ENCODE measurements at regions not wholly inside any gene's neighbourhood (a gene's known extent, or its start where the extent isn't known, plus 50 kb on each side); places are given as distances from the start of the nearest gene placed in this dataset.

- DNase-seq = no peak
Observed at GRCh38 chr3:46146548-46146947, 61.6 kb downstream of the CCR1 start.

GRCh38 chr3:46146021-46146420, 62.1 kb downstream of the CCR1 start:
- no peak for DNase-seq

DNA sequence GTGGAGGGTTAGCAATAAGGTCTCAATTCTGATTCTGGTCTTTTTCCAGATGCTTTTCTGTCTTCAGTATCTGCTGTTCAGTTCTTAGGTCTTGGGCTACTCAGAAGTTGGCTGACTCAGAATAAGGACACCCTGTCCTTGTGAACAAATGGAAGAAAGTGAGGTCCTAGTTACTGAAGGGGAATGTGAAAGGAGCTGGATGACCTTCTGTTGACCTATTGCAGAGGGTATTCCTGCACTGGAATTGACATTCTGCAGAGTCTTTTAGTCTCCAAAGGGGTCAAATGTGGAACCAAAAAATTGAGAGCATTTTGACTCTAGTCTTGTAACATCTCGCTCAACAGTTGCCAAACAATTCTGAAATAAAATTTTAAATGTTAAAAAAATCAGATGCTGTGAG, 63.0 kb downstream of the CCR1 start:
- DNase-seq = no peak

DNA sequence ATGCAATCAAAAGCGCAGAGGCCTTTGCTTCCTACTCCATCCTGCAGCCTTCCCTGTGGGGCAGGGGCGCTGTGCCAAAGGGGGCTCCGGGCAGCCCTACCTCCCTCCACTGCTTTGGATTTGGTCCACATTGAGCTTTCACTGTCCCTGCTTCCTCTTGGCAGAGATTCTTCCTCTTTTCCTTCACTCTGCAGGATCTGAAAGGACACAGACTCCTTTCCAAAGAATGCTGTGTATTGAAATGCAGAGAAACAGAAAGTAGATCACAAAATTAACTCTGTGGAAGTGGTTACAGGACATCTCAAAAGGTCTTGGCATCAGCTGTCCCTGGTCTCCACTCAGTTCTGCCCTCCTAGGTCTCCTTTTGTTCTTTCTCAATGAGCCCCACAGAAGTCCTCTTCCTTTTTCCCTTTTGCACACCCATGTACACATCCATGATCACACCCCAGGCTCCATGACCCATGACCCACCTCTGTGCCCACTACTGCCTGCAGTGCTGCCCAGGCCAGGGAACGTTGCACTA, 64.1 kb downstream of the CCR1 start:
- DNase-seq = no peak

DNA sequence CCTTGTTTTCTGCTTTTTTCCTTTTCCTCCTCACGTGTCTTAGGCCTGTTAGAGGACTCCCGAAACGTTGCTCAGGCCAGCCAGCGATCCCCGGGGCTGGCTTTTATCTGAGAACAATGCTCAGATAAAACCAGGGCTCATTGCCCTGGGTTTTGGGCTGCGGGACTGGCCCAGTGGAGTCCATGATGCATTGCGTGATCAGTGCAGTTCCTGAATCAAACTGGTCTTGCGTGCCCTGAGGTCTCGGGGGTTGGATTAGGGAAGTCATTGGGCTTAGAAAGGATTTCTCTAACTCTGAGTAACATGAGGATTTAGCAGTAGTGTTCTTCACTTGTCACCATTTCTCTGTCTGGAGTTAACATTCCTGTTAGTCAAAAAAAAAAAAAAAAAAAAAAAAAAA, 66.3 kb downstream of the CCR1 start:
- DNase-seq = no peak

DNA sequence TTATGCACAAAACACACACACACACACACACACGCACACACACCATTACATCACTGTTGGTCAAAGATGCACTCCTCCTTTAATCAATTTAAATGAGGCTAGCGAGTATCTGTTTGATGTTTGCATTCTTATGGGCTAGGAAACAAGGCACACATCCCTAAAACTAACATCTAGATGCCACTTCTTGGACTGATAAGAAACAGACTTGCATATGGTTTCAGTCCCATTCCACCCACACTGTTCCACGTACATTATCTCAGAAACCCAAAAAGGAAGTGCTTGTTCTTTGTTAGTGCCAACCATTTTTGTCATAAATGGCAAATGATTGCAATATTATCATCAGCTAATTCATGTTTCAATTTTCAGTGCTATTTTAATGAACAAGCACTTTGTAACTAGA, 69.5 kb downstream of the CCR1 start:
- DNase-seq = no peak

- DNase-seq = no peak
Observed at GRCh38 chr3:46135475-46135874, 72.6 kb downstream of the CCR1 start.

DNA sequence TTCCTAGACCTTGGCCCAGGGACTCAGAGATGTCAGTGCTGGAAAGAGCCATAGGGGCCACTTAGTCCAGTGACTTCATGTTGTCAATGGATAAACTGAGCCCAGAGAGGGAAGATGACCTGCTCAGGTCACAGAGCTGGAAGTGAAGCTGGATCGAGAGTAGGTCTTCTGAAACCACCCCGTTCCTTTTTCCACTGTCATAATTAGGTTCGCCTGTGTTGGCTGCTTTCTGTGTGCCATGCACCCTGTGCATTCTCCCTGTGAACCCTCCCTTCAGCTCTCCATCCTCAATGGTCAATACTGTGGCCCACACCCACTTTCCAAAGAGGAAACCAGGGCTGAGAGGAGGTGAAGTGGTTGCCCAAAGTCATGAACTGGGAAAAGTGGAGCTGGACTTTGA, 74.8 kb downstream of the CCR1 start:
- no peak for DNase-seq

GRCh38 chr3:46132565-46132964, 75.5 kb downstream of the CCR1 start:
- no peak for DNase-seq

GRCh38 chr3:46131884-46132450, 76.1 kb downstream of the CCR1 start:
- no peak for DNase-seq

DNA sequence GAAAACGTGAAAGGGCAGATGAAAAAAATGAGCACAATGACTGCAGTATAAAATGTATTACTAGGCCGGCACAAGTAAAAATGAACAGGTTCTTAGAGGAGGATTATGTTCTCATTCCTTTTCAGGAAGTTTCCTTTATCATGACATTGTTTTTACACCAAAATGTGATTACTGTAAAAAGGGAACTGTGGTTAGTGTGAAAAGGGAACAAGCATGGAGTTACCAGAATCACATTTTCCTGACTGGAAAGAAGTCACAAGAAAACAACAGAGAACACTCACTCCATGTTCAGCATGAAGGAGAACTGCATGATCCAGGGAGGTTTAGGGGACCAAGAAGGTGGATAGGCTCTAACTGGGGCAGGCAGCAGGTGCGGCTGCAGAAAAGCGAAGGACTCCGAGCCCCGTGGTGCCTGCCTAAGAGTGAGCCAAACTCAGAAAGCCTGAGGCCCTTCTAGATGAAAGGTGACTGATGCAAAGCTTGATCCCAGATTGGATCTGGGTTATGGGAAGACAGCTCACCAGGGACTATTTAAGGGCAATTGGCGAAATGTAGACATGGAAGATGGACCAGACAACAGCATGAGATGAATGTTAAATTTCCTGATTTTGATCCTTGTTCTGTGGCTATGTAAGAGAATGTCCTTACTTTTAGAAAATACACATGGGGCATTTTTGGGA, 77.3 kb downstream of the CCR1 start:
- DNase-seq = no peak

DNA sequence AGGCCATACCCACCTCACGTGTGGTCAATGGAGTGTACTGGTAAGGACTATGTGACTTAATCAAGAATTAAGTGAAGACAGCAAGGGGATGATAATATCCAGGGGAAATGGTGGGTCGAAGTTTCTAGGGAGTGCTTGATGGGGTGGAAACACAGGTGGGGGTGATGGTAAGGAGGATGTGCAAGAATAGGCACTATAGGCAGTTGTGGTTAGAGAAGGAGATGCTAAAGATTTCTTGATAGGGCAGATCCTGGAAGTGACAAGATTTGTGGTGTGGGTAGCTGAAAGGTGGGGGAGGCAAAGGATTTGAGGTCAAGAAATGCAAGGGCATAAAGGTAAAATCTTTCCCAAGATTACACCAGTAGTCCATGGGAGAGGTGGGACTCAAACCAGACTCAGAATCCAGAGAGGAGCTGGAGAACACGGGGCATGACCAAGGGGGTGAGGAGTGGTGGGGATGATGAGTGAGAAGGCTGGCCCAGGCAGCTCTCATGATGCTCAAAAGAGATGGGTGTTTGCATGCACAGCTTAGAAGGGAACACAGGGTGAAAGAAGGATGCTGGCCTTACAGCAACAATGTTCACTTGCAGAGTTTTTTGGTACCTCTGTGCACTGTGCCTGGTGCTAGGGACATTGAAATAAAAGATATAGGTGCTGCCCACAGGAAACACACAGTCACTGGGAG, 78.4 kb downstream of the CCR1 start:
- no peak for DNase-seq

DNA sequence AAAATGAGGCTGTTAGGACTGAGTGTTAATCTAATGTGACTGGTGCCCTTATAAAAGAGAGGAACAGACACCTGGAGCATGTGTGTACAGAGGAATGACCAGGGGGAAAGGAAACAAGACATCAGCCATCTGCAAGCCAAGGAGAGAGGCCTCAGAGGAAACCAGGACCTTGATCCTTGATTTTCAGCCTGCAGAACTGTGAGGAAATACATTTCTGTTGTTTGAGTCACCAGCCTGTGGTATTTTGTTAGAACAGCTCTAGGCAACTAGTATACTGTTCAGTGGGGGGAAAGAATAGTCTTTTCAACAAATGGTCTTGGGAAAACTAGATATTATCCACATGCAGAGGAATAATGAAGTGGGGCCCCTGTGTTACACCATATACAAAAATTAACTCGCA, 80.6 kb downstream of the CCR1 start:
- no peak for DNase-seq

DNA sequence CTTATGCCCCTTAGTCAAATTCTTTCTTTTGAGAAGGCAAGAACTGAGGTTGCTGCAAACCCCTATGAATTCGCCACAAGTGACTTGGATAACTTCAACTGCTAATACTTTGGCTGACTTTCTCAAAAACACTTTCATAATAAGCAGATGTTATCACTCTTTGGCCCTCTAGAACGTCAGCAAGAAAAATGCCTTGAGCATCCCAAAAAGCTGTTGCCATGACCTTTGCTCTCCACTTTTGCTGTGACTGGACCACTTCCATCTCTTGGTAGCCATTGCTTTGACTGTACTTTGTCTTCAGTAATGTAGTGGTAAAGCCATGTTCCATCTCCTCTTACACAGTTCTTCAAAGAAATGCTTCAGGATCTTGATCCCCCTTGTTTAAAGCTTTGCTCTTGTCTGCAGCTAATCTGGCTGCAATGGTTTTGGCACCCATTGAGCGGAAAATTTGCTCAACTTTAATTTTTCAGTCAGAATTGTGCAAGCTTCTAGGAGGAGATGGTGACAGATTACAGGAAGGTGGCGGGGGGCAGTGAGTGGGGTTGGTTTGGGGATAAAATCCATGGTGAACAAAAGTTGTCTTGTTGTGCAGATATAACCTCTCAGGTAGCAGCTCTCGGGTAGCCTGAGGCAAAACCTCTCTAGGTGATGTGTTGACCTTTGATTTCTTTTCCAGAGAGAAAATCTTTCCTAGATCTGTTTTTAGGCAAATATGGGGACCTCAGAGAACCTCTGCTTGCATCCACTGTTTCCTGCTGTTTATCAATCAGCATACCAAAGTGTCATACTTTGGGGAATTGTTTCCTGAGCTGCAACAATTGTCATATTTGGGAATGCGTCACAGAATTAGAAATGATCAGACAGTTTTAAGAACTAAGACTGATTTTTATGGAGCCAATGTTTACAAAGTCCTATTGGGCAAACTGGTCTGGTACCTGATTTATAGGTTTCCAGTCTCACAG, 83.6 kb downstream of the CCR1 start:
- no peak for DNase-seq

DNA sequence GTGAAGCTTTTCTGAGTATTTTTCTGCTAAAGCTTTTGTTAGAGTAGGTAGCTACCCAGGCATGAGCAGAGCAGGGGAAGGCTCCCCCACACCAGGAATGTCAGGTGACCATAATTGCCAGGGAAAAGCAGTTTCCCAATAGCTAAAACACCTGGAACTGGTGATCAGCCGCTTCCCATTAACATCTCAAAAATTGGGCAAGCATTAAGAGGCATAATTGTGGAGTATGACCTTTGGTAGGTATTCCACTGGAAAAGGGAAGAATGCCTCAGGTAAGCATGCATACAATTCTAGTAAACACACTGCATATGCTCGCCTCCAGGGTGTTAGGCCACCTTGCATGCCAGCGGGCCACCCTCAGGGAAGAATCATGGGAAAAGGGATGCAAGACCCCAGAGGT, 84.5 kb downstream of the CCR1 start:
- no peak for DNase-seq

DNA sequence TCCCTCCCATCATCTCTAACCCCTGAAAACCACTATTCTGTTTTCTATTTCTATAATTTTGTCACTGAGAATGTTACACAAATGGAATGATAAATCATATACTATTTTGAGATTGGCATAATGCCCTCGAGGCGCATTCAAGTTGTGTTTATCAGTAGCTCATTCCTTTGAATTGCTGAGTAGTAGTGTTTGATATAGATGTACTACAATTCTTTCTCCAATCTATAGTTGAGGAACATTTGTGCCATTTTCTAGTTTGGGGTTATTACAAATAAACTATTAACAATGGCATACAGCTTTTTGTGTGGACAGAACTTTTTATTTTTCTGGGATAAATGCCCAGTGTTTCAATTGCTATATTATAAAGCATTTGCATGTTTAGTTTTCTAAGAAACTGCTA, 86.0 kb downstream of the CCR1 start:
- DNase-seq = no peak

DNA sequence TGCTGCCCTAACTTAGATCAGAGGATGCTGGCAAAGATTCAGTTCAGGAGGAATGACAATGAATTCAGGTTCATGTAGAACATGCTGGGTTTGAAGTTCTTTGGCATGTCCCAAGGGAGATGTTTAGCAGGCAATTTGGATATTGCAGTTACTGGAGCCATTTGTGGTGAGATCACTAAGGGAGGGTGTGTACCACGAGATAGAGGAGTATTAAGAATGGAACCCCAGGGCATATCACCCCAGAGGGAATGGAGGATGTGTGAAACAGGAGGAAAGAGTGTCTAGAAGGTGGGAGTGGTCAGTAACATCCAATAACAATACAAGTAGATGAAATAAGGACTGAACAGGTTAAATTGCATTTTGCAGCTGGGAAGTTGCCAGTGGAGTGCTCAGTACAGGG, 87.1 kb downstream of the CCR1 start:
- DNase-seq = no peak

DNA sequence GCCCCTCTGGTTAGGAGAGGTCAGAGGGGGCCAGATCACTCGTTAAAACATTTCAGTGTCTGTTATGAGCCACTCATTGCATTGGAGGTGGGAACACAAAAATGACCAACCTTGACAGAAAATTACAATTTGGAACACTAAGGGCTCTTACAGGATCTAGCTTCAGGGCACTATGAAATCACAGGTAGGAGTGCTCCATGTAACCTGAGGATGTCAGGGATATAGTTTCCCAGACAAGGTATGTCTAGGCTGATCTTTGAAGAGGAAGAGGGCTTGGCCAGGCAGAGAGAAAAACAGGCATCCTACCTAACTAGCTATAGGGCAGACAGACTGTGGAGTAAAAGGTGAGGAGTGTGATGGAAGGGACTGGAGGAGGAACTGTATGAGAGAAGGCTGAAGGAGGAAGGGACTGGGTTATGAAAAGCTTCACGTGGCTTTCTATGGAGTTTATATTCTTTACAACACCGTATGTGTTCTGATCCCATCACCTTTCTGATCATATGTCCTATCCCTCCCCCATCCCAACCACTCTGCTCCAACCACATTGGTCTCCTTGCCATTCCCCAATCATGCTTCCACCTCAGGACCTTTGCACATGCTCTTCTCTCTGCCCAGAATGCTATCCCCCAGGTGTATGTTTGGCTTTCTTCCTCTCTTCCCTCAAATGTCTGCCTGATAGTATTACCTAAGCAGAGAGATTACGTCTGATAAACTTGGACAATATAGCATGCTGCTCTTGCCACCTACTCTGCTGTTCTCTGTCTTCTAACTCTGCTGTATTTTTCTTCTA, 88.2 kb downstream of the CCR1 start:
- DNase-seq = no peak

DNA sequence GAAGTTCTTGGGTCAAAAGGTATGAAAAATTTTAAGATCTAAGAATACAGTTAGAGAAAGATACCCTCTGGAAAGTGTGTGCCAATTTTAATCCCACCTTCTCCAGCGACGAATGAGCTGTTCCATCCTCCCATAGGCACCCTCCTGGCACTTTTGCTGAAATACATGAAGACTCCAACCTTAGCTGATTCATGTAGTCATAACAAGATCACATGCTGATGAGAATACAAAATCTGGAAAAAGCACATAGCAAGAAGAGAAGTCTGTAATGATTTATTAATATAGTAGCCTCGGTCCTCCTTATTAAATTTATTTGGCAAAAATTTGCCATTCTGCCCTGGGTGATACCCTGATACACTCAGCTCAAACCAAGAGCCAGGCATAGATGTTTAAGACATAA, 88.9 kb downstream of the CCR1 start:
- DNase-seq = no peak

DNA sequence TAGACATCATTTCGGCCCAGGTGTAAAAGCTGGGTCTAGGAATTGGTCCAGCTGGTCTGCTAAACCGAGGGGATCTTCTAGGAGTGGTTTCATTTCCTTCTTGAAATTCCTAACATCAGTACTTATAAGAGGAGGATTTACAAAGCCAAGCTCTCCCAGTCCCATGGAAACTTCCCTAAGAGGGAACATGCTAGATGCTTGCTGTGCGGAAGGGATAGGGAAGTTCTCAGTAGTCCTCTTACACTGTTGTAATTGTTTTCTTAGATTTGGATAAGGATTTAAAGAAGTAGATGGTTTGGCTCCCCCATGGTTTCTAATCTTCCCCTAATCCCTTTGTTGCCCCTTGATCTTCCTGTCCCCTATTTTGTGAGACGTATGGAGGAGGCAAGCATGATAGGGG, 89.7 kb upstream of the XCR1 start:
- DNase-seq = no peak

DNA sequence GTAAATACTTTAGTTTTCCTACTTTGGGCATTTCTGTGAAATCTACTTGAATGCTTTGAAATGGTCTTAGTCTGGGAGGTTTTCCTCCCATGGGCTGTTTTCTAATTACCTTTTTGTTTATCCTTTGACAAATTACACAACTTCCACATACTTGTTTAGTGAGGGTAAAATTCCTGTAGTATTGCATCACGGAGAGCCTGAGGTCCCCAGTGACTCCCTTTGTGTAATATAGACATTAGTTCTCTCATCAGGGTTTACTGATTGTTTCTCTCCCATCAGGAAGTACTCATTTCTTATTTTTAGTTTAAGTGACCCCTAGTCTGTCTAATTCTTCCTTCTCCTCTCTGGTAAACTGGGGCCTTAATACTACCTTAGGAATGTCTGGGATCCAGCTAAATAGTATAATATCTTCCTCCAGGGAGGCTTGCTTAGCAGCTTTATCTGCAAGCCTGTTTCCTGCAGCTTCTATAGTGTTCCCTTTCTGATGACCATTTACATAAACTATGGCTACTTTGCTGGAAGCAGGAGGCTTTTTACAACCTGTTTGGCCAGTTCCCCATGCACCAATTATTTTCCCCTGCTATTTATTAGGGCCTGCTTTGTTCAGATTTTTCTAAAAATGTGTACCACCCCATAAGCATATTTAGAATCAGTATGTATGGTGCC, 87.2 kb upstream of the XCR1 start:
- DNase-seq = no peak

- no peak for DNase-seq
Observed at GRCh38 chr3:46113608-46114007, 86.3 kb upstream of the XCR1 start.

All from NCI-H526 treated with DMSO at 0.1 percent for 48 hours (cell line).